ENCODE measurements at regions not wholly inside any gene's neighbourhood (a gene's known extent, or its start where the extent isn't known, plus 50 kb on each side); places are given as distances from the start of the nearest gene placed in this dataset.
"Not testable (repeated sequence)": the region's sequence is repeated elsewhere in the genome, so short reads cannot be mapped to it uniquely, and the experiment has no call there.

- H3K9me3 ChIP-seq: no peaks in the 10 kb centered on the region
- H3K4me3 ChIP-seq: no peak overlapping the region
- no peaks in the 10 kb centered on the region for H4K20me1 ChIP-seq
- no peak overlapping the region for H3K27ac ChIP-seq
- no peaks in the 10 kb centered on the region for H3K4me1 ChIP-seq
- H3K4me2 ChIP-seq: no peak overlapping the region
- no peaks in the 10 kb centered on the region for H3K36me3 ChIP-seq
- H3K27me3 ChIP-seq: no peaks in the 10 kb centered on the region
- no peak overlapping the region for H3K9ac ChIP-seq
- TF ChIP-seq Cebpa-rat (IDR thresholded peaks at IDR 0.05): no peak
These were observed 1297.4 kb downstream of the PCDH9 start for GRCh38 chr13:65932587-65933239.

GRCh38 chr13:65932013-65932412, 1298.1 kb downstream of the PCDH9 start:
- no peak overlapping the region for H3K27ac ChIP-seq
- no peak for TF ChIP-seq Cebpa-rat (IDR thresholded peaks at IDR 0.05)
- H4K20me1 ChIP-seq: no peaks in the 10 kb centered on the region
- H3K36me3 ChIP-seq: no peaks in the 10 kb centered on the region
- no peaks in the 10 kb centered on the region for H3K9me3 ChIP-seq
- H3K4me1 ChIP-seq: no peaks in the 10 kb centered on the region
- H3K9ac ChIP-seq: no peak overlapping the region
- H3K27me3 ChIP-seq: no peaks in the 10 kb centered on the region
- H3K4me2 ChIP-seq: no peak overlapping the region
- H3K4me3 ChIP-seq: no peak overlapping the region

GRCh38 chr13:65929436-65929835, 1300.7 kb downstream of the PCDH9 start:
- H3K36me3 ChIP-seq: no peaks in the 10 kb centered on the region
- H3K27ac ChIP-seq: no peak overlapping the region
- no peak overlapping the region for H3K4me2 ChIP-seq
- H3K4me1 ChIP-seq: no peaks in the 10 kb centered on the region
- H3K27me3 ChIP-seq: no peaks in the 10 kb centered on the region
- no peak for TF ChIP-seq Cebpa-rat (IDR thresholded peaks at IDR 0.05)
- no peaks in the 10 kb centered on the region for H3K9me3 ChIP-seq
- no peaks in the 10 kb centered on the region for H4K20me1 ChIP-seq
- no peak overlapping the region for H3K9ac ChIP-seq
- no peak overlapping the region for H3K4me3 ChIP-seq

GRCh38 chr13:65926750-65927171, 1303.4 kb downstream of the PCDH9 start:
- no peak for TF ChIP-seq Cebpa-rat (IDR thresholded peaks at IDR 0.05)
- H3K9ac ChIP-seq: no peak overlapping the region
- no peaks in the 10 kb centered on the region for H3K9me3 ChIP-seq
- H3K4me3 ChIP-seq: no peak overlapping the region
- no peak overlapping the region for H3K27ac ChIP-seq
- H3K27me3 ChIP-seq: no peaks in the 10 kb centered on the region
- H3K4me1 ChIP-seq: no peaks in the 10 kb centered on the region
- no peaks in the 10 kb centered on the region for H3K36me3 ChIP-seq
- no peaks in the 10 kb centered on the region for H4K20me1 ChIP-seq
- no peak overlapping the region for H3K4me2 ChIP-seq

- not testable (repeated sequence) for H4K20me1 ChIP-seq, H3K9me3 ChIP-seq, H3K4me2 ChIP-seq, H3K4me3 ChIP-seq, H3K9ac ChIP-seq, H3K27me3 ChIP-seq, H3K4me1 ChIP-seq, H3K36me3 ChIP-seq, H3K27ac ChIP-seq
These were observed 1307.3 kb downstream of the PCDH9 start for GRCh38 chr13:65922846-65923245.

DNA sequence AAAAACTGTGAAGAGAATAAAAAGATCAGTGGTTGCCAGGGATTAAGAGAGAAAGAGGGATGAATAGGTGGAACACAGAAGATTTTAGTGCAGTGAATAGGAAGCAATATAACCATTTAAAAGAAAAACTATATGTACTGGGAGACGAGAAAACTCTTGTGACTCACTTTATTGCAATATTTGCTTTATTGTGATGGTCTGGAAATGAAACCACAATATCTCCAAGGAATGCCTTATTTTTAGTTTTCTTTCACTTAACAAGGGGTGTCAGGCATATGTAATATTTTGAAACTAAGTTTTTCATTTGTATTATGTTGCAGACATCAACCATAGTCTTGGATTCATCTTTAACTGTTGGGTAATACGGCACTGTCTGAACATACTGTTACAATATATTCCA, 1308.2 kb downstream of the PCDH9 start:
- Histone ChIP-seq H3K4me2 (no peak overlapping the region), H3K9me3 (no peaks in the 10 kb centered on the region), H3K4me1 (no peaks in the 10 kb centered on the region), H3K27me3 (no peaks in the 10 kb centered on the region), H3K9ac (no peak overlapping the region), H3K27ac (no peak overlapping the region), H3K36me3 (no peaks in the 10 kb centered on the region), H3K4me3 (no peak overlapping the region), H4K20me1 (no peaks in the 10 kb centered on the region)
- TF ChIP-seq Cebpa-rat (IDR thresholded peaks at IDR 0.05): no peak

DNA sequence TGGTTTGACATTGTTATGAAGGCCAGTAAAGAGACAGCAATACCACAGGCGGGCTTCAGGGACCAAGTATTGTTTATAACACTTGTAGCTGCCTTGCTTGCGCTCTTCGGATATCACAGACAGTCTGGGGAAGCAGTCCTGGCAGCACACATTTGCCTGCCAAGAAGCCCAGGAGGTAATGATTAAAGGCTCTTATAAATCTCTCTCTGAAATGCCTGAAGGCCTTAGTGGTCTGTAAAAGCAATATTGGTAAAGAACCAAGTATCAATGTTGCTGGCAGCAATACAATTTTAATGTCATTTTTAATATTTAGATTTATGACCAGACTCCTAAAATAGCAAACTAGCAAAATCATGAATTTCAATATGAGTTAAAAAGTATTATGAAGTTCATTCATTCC, 1312.4 kb downstream of the PCDH9 start:
- H3K36me3 ChIP-seq: no peaks in the 10 kb centered on the region
- no peak overlapping the region for H3K27ac ChIP-seq
- H3K4me3 ChIP-seq: no peak overlapping the region
- no peak for TF ChIP-seq Cebpa-rat (IDR thresholded peaks at IDR 0.05)
- no peaks in the 10 kb centered on the region for H3K4me1 ChIP-seq
- H3K4me2 ChIP-seq: no peak overlapping the region
- no peaks in the 10 kb centered on the region for H4K20me1 ChIP-seq
- no peaks in the 10 kb centered on the region for H3K9me3 ChIP-seq
- no peak overlapping the region for H3K9ac ChIP-seq
- no peaks in the 10 kb centered on the region for H3K27me3 ChIP-seq

GRCh38 chr13:65915195-65915594, 1314.9 kb downstream of the PCDH9 start:
- Histone ChIP-seq H3K4me3 (no peak overlapping the region), H3K9ac (no peak overlapping the region), H3K4me1 (no peaks in the 10 kb centered on the region), H4K20me1 (no peaks in the 10 kb centered on the region), H3K27me3 (no peaks in the 10 kb centered on the region), H3K9me3 (no peaks in the 10 kb centered on the region), H3K4me2 (no peak overlapping the region), H3K36me3 (no peaks in the 10 kb centered on the region), H3K27ac (no peak overlapping the region)
- TF ChIP-seq Cebpa-rat (IDR thresholded peaks at IDR 0.05): no peak

GRCh38 chr13:65914716-65915115, 1315.4 kb downstream of the PCDH9 start:
- Histone ChIP-seq H3K4me3 (no peak overlapping the region), H3K9ac (no peak overlapping the region), H3K4me2 (no peak overlapping the region), H4K20me1 (no peaks in the 10 kb centered on the region), H3K27ac (no peak overlapping the region), H3K36me3 (no peaks in the 10 kb centered on the region), H3K27me3 (no peaks in the 10 kb centered on the region), H3K9me3 (no peaks in the 10 kb centered on the region), H3K4me1 (no peaks in the 10 kb centered on the region)
- no peak for TF ChIP-seq Cebpa-rat (IDR thresholded peaks at IDR 0.05)

- Histone ChIP-seq H3K27ac (no peak overlapping the region), H3K4me2 (no peak overlapping the region)
- TF ChIP-seq Cebpa-rat (IDR thresholded peaks at IDR 0.05): no peak
These were observed 1317.0 kb downstream of the PCDH9 start for GRCh38 chr13:65913173-65913572.

DNA sequence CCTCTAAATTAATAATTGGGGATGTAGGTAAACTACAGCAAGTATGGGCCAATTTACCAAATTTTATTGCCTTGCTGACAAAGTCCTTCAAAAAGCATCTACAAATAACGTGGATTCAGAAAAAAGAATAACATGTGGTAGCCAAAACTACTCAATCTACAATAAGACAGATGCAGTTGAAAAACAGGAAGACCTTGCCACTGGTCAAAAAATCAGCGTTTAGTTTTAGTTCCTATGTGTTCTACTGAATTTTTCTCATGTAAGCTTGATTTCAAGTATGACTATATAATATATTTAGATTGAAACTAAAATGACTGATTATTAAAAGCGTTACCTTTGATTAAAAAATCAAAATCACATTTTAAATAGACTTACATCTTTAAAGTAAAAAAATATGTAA, 1317.6 kb downstream of the PCDH9 start:
- H3K4me1 ChIP-seq: no peaks in the 10 kb centered on the region
- no peak overlapping the region for H3K4me2 ChIP-seq
- H3K36me3 ChIP-seq: no peaks in the 10 kb centered on the region
- no peaks in the 10 kb centered on the region for H3K9me3 ChIP-seq
- H4K20me1 ChIP-seq: no peaks in the 10 kb centered on the region
- no peak overlapping the region for H3K9ac ChIP-seq
- no peak overlapping the region for H3K4me3 ChIP-seq
- H3K27ac ChIP-seq: no peak overlapping the region
- H3K27me3 ChIP-seq: no peaks in the 10 kb centered on the region
- TF ChIP-seq Cebpa-rat (IDR thresholded peaks at IDR 0.05): no peak

More at GRCh38 chr13:65913173-65913572, 1317.0 kb downstream of the PCDH9 start:
- Histone ChIP-seq H3K36me3 (no peaks in the 10 kb centered on the region), H3K4me3 (no peak overlapping the region), H4K20me1 (no peaks in the 10 kb centered on the region), H3K9ac (no peak overlapping the region), H3K9me3 (no peaks in the 10 kb centered on the region), H3K27me3 (no peaks in the 10 kb centered on the region), H3K4me1 (no peaks in the 10 kb centered on the region)

Data from BLaER1 (cell line).